HuH-7.5 (cell line): ENCODE measurements at regions not wholly inside any gene's neighbourhood (a gene's known extent, or its start where the extent isn't known, plus 50 kb on each side); places are given as distances from the start of the nearest gene placed in this dataset.

ENCODE experiments used
- DNase-seq: peaks from one replicate; pipeline ENCODE4 v3.0.0; 2011; ENCODE audit warnings: low spot score

DNA sequence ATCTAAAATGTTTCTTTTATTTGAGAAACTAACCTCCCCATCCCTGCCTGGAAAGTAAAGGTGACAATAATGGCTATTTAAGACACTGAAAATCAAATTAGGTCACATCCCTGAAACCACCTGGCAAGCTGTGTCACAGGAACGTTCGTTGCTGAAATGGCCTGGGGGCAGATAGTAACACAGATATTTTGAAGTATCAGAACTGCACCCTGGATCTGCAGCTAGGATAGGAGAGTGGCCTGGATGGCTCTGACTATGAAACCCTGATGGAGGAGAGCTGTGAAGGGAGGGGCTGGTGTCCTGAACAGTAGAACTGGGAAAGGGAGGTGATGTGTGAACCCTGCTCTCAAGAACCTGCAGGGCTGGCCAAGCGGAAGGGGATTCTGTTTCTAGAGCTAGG lies 648.3 kb upstream of the CFAP20DC start:
- DNase-seq = no peak

DNA sequence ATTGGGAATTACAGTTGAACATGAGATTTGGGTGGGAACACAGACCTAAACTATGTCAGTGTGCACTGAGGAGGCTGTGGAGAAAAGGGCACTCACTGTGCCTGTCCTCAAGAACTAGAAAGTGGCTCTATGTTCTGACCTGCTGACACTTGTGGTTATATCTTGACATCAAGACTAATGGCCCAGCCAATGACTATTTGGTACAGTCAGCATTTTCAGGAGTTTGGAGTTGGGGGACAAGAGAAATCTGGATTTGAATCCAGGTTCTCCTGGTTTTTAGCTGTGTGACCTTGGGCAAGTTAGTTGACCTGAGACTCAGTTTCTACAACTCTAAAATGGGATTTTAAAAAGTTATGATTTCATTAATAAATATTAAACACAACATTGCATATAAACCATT lies 647.0 kb upstream of the CFAP20DC start:
- DNase-seq = no peak

DNA sequence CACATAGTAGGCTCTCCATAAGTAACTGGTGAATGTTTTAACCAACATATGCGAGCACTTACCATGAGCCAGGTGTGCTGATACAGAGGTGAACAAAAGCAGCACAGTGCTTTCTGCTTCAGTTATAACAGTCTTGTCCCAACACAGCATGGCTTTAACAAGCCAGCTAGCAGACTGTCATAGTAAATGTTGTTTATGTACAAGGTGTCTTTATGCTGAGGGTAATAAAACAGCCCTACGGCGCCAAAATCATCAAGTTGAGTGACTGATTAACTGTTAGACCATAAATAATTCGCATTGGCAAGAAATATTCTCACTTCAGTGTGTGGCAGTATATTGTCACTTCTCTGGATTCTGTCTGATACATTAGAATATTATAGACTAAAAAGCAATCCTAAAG lies 646.0 kb upstream of the CFAP20DC start:
- DNase-seq = no peak

DNA sequence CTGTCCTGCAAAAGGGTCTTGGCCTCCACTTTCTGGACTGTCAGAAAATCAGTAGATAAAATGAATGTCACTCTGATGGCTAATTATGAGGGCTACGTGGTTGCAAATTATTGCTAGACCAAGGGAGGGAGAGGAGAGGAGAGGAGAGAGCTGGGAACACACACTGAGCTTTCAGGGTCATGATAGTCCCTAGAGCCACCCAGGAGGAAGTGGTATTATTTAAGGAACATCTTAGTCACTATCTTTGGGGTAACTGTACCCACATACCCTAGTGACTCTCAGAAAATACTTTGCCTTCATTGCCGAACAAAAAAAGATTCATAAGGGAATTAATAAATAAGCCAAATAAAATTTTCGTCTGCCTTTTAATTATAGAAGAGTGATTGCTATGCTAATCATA lies 642.3 kb upstream of the CFAP20DC start:
- DNase-seq = no peak

DNA sequence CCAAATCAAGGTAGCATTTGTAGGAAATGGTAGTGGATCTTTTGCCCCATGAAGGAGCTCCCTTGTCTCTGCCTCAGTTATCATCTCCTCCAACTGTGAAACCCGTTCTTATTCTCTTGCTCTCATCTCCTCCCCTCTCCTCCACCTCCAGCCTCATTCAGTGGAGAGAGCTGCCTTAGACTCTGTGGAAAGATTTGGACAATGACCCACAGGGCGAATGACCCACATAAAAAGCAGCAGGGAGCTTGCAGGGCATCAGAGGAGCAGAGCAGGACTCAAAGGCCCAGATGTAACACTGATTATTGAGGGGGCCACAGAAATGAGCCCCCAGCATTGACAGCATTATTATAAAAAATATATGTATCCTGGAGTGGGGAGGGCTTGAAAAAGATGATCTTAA lies 641.1 kb upstream of the CFAP20DC start:
- DNase-seq = no peak

DNA sequence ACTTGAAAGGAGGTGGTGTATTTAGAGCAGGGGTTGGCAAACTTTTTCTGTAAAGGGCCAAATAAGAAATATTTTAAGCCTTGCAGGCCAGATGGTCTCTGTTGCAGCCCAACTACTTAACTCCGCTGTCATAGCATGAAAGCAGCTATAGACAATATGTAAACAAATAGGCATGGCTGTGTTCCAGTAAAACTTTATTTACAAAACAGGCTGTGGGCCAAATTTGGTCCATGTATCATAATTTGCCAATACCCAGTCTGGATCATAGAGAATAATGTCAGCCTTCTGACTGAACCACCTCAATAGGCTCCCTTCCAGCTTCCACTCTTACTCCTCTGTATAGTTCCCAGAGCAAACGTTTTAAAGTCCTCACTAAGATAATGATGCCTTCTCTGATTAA lies 638.8 kb upstream of the CFAP20DC start:
- DNase-seq = no peak

DNA sequence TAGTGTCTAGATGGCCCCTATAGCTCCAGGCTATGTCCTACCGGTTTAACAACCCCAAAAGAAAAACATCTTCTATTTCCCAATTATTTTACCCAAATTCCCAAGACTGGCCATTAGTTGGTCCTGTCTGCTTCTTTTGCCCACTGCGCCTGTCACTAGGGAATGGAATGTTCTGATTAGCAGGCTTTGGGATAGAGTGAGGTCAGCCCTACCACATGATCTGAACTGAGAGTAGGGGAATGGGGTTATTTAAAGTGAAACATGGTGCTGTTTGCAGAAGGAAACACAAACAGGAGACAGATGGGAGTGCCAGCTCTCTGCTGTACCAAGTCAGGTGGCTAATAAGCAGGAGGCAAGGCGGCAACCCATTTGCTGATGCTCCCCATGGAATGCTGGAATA lies 635.6 kb upstream of the CFAP20DC start:
- no peak for DNase-seq

DNA sequence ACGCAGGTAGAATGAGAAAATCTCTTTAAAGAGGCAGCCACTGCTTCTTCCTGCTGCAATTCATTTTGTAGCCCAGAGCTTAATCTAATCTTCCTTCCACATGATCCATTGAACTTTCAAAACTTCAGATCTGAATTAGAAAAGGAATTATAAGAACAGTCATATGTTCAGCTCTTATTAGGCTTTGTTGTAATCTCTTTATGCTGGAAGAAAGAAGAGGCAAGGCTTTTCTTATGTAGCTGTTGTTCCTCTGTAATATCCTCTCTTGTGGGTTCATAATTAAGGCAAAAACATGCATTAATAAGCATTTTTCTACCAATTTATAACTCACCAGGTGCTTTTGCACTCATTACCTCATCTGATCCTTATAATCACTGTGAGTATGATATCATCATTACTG lies 634.9 kb upstream of the CFAP20DC start:
- DNase-seq = no peak

DNA sequence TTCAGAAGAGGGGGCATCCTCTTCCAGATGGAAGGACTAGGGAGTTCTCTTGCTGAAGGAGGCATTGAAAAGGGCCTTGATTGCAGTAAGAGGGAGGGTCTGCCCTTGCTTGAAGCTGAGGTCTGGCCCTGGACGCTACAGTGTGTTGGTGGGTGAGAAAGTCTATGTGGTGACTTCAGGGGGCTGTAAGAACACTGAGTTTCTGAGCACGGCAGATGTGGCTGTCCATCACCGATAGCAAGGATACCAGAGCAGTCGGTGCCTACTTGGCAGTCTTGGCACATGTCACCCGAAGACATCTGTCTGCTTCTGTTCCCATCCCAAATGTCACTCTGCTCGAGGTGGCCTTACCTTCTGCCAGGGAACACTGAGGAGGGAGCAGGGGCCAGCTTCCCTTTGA lies 631.1 kb upstream of the CFAP20DC start:
- DNase-seq = no peak

DNA sequence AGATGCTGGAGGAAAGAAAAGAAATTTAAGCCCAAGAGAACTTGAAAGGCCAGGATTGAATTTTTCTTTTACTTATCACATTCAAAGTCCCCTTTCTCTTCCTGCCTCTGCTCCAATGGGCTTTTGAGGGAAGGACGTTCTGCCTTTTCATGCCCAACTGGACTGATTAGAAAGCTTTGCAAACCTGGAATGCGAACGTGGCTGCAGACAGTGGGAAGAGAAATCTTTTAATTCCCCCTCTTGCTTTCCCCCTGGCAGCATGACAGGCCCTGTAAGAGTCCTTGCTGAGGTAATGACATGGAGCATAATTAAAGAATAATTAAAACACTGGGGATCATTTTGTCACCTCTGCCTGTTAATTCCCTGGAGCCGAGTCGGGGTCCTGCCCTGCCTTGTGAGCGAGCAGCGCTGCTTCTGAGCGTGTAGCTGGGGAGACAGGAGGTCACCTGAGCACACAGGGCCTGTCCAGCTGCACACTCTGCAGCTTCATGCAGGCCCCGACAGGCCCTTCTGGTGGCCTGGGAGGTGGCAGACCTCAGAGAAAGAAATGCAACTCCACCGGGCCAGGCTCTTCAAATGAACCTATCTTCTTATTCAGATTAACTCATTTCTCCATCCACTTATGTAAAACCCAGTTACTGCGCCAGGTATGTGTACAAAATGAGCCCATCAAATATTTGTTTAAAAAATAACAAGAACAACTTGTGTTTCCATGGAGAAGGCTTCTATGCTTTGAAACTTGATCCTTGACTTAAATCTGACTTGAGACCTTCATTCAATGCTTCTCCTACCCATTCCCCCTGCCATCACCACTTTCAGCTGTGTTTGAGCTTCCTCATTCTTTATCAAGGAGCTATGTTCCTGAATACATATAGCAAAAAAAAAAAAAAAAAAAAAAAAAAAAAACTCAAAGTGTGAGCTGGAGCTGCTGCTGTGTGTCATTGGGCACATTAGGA lies 628.2 kb upstream of the CFAP20DC start:
- DNase-seq = no peak

DNA sequence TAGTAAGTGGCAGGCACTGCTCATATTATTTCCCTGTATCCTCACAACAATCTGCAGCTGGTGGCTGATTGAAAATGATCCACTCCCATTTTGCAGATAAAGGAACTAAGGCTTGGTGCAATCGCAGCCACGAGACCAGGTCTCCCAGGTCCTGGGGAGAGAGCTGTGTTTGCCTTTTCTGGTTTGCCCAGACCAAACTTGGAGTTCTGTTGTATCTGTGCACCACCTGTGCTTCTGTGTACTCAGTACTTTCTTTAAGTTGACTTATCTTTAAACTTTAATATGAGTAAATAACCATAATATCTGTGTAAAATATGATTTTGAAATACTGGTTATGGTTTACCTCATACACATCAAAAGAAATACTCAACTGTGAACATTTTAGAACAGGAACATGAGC lies 625.7 kb upstream of the CFAP20DC start:
- no peak for DNase-seq

DNA sequence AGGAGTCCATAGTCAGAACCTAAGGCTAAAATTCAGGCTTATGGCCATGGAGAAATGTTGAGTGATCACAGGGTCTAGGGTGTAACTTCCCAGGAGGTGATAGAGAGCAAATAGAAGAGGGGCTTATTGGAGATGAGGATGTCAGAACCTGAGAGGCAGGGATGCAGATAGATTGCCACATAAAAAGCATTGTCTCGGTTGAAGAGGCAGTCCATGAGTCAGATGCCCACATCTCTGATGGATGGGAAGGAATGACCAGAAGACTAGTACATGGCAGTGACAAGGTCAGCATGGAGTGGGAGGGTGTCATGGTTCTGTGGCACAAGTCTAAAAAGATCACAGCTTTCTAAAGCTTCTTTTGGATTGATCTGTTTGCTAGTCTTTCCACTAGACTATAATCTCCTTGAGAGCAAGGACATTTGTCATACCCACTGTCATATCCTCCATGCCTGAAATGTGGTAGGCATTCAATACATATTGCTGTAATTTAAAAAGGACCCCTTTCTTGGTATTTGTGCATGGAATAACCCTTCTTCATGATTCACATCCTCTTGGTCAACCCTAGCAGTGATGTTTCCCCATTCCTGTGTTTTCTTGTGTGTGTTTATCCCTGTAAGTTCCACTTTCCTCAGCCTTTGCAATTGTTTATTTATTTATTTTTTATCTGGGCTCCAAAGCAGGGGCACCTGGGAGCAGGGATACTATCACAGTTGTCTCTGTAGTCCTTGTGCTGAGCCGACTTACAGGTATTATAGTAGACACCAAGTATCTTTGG lies 613.4 kb upstream of the CFAP20DC start:
- no peak for DNase-seq

DNA sequence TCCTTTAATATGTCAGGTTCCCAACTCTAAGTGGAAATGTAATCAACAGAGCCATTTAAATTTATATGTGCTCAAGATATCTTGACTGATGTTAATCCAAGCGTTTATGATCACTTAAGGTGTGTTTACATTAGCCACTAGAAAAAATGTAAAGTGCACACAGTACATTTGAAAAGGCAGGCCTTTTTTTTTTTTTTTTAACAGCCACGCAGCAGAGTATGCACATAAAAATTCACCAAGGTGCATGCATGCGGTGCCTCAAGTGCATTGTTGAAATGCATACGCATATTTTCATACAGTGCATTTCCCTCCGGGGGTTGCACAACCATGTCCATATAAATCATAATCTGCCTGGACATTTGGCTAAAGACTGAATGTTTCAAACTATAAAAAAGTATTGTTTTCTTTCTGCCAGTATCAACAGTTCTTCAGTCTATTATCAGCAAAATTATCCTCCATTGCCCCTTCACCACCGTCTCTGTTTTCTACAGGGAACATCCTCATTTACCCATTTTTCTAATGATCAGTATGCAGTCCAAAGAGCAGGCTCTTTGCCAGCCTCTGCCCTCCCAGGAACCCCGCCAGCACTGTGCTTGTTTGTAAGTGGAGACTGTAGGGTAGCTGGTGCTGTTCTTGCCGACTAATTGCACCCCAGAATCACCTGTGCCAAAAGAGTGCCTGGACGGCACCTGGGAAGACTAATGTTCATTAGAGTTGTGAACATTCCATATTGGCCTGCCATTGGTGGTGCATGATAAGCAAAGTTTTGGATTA lies 611.2 kb upstream of the CFAP20DC start:
- DNase-seq = no peak

DNA sequence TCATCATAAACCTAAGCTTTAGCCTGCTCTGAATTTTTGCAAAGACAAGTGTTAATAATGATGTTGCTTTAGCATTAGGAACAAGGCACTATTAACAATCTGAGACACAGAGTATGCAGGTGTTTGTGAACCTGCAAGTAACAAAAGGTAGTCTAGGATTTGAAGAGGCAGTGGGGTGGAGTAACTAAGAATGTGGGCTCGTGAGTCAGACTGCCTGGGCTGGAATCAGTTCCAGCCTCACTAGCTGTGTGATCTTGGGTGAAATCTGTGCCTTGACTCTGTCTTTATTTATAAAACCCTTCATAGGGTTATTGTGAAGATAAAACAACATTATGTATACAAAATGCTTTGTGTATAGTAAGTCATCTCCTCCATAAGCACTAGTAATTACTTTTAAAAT lies 610.6 kb upstream of the CFAP20DC start:
- no peak for DNase-seq

DNA sequence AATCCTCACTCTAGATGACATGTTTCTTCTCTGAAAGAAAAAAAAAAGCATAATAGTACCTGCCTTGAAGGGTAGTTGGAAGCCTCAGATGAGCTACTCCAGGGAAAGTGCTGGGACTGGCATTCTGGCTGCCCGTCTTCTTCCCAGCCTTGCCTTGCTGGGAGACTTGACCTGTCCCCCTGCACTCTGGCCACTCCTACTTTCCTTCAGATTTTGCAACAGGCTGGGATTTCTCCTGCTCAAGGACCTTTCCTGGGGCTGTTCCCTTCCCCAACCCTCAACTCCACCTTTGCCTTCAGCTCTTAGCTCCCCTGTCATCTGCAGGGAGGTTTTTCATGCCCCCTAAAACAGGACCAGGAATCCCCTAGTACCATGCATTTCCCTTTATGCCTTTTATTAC lies 609.9 kb upstream of the CFAP20DC start:
- no peak for DNase-seq

DNA sequence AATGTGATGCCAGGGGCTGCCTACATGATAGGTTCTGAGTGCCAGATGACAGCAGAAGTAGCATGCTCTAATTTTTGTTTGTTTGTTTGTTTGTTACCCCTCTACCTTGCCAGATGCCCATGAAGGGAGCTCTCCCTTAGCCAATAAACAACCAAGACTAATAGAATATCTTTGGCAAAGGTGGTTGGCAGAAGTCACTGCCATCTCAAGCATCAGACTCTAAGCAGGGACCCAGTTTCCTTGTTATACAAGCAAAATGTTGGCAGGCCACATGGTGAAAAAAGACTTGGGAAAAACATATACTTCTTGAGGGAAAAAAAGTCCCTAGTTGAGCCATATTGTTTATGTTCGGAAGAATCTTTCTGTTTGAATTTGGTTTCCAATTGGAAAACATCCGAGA lies 609.0 kb upstream of the CFAP20DC start:
- DNase-seq = no peak

DNA sequence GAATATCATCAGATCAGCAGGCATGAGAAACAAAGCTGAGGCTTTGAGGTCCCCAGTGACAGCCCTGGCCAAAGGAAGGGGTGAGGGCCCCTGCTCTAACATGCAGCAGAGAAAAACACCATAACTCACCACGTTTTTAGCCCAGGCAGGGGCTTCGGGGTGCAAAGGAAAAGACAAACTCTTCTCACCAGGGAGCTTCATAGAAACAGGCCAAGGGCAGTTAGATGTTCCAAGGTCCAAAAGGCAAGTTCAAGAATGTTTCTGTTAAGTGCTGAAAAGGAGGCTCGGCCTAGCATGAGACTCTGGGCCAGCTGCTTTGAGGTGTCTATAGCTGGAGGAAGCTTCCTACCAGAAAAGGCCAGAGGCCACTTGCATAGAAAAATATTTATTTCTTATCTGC lies 608.4 kb upstream of the CFAP20DC start:
- no peak for DNase-seq

DNA sequence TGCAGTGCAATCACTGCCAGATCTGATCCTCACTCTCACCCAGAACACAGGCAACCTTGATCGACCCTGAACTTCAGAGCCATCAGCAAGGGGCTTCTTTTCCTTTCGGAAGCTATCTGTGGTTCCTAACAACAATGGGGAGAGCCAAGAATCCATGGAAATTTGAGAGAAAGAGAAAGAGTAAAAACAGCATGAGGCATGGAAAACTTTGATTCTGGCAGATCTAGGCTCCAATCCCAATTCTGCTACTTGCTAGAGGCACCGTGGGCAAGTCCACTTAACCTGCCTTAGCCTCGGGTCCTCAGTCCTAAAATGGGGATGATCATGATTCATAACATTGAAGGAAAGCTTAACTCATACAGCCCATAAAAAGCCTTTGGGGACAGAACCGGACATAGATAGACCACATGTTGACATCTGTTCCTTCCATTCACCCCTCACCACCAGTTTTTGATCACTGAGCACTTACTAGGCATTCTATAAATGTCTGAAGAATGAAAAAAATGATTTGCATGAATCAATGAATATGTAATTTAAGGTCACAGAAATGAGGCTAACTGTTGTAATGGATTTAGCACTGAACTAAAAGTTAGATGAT lies 605.7 kb upstream of the CFAP20DC start:
- no peak for DNase-seq

DNA sequence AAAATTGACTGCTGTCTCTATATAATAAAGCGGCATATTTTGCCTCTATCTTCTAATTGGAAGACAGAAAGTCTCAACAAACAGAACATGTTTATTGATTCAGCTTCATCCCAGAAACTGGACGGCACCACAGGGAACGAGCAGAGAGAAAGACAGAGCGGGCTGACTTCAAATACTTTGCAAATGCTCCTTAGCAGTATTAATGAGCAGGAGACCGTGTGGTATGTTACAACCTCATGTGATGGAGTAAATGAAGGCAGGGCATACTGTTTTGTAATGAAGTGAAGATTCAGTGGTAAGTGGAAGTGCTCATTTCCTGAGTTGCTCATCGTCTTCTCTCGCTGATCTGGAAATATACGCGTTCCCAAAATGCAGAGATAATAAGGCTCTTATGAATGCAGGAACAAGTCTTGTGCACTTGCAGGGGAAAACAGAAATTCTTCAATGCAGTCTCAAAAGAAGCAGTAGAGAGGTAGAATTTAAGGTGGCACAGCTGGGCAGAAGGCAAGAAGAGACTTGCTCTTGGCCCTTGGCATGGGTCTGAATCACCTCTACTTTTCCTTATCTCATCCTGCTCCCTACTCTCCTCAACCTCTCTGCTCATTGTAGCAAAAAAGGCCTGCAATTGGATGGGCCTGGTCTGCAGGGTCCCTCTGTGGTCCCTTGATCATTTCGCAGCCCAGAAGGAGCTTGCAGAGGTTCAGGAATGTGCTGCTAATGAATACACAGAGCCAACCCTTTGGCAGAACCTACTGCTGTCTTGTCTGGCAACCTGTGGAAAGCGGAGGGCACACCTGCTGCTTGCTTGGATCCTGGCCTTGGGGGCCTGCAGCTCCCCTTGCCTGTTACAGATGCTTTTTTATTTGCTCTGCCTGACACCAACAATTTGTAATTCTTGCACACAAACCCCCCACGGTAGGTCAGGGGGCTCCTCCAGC lies 604.9 kb upstream of the CFAP20DC start:
- DNase-seq = no peak

DNA sequence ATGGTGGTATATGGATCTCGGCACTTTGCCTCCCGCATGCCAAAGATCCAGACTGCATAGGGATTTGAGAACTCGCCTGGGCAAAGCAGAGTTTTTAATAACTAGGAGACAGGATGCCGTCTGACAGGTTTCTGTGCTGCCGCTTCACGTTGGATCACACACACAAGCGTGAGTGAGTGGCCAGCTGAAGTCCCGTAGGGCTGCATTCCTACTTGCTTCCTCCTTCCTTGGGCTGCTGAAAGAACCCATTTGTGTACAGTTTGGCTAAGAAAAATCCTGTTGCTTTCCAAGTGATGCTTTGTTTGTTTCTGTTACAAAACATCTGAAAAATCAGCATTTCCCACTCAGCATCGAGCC lies 604.3 kb upstream of the CFAP20DC start:
- no peak for DNase-seq
